ENCODE measurements at regions not wholly inside any gene's neighbourhood (a gene's known extent, or its start where the extent isn't known, plus 50 kb on each side); places are given as distances from the start of the nearest gene placed in this dataset.

DNA sequence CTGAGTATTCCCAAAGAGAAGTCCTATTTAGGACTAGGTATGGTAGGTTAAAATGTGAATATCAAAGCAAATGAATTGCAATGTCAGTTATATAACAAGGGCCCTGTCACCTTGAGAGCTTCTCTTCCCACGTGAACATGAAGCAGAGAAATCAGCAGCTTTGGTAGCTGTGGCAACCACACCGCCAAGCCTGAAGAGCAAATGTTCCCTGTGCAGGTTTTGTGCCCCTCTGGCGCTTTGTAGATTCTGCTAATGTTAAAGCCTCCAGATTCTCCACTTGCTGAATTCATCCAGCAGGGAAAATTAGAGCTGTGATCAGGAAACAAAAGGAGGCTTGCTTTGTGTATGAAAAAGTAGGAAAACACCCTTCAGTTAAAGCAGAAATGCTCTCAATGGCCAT is 322.6 kb downstream of the RBM43 start:
- no peak overlapping the region for H3K4me2 ChIP-seq
- no peaks in the 10 kb centered on the region for H3K79me2 ChIP-seq
- H3K27ac ChIP-seq, result no peak overlapping the region
- 83% methylated on average over 3 of the region's 3 CpGs for WGBS (ENCODE audit: low lambda C conversion rate, missing lambda C conversion rate)
- H3K9me3 ChIP-seq (ENCODE audit: low read depth), result no peaks in the 10 kb centered on the region
- no peak overlapping the region for H2AFZ ChIP-seq
- no peaks in the 10 kb centered on the region for H3K27me3 ChIP-seq
- no peaks in the 10 kb centered on the region for H3K9me2 ChIP-seq (replicated peaks; ENCODE audit: insufficient read depth)
- H4K20me1 ChIP-seq (ENCODE audit: insufficient read depth, poor library complexity, severe bottlenecking), result no peaks in the 10 kb centered on the region
- H3K4me1 ChIP-seq (ENCODE audit: insufficient read depth), result no peaks in the 10 kb centered on the region
- no peaks in the 10 kb centered on the region for H3K36me3 ChIP-seq (replicated peaks; ENCODE audit: insufficient read depth, low read depth)
- DNase-seq (ENCODE audit: low spot score), result no peak
- no peak overlapping the region for H3K4me3 ChIP-seq
- TF ChIP-seq, protein P1, sequence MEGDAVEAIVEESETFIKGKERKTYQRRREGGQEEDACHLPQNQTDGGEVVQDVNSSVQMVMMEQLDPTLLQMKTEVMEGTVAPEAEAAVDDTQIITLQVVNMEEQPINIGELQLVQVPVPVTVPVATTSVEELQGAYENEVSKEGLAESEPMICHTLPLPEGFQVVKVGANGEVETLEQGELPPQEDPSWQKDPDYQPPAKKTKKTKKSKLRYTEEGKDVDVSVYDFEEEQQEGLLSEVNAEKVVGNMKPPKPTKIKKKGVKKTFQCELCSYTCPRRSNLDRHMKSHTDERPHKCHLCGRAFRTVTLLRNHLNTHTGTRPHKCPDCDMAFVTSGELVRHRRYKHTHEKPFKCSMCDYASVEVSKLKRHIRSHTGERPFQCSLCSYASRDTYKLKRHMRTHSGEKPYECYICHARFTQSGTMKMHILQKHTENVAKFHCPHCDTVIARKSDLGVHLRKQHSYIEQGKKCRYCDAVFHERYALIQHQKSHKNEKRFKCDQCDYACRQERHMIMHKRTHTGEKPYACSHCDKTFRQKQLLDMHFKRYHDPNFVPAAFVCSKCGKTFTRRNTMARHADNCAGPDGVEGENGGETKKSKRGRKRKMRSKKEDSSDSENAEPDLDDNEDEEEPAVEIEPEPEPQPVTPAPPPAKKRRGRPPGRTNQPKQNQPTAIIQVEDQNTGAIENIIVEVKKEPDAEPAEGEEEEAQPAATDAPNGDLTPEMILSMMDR (IDR thresholded peaks at IDR 0.05; ENCODE audit: poor library complexity), result no peak
- TF ChIP-seq EZH2 (IDR thresholded peaks at IDR 0.05; ENCODE audit: borderline replicate concordance), result no peak
- TF ChIP-seq EZH2phosphoT487 (IDR thresholded peaks at IDR 0.05; ENCODE audit: low read depth, severe bottlenecking, unreplicated experiment), result no peak

DNA sequence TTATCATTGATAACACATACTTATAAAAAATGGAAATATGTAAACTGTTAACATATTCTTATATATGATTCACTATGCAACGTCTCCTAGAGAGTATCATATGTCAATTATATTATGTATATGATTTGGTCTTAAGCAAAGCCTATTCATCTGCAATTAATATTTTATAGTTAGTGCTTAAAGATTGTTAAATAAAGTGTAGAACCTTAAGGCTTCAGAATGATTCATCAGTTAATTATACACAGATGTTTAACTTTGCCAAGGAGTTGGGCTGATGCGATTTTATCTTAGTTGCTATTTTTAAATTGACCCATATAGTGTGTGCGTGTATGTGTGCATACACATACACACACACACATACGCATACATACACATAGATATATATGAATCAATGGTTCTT is 323.1 kb downstream of the RBM43 start:
- Histone ChIP-seq H3K9me3 (ENCODE audit: low read depth) (no peaks in the 10 kb centered on the region), H3K9me2 (replicated peaks; ENCODE audit: insufficient read depth) (no peaks in the 10 kb centered on the region), H3K4me3 (no peak overlapping the region), H3K27me3 (no peaks in the 10 kb centered on the region), H4K20me1 (ENCODE audit: insufficient read depth, poor library complexity, severe bottlenecking) (no peaks in the 10 kb centered on the region), H3K4me1 (ENCODE audit: insufficient read depth) (no peaks in the 10 kb centered on the region), H3K36me3 (replicated peaks; ENCODE audit: insufficient read depth, low read depth) (no peaks in the 10 kb centered on the region), H3K4me2 (no peak overlapping the region), H3K27ac (no peak overlapping the region), H2AFZ (no peak overlapping the region), H3K79me2 (no peaks in the 10 kb centered on the region)
- WGBS (ENCODE audit: low lambda C conversion rate, missing lambda C conversion rate), result 70% methylated on average over 4 of the region's 4 CpGs
- DNase-seq (ENCODE audit: low spot score), result no peak
- TF ChIP-seq EZH2 (IDR thresholded peaks at IDR 0.05; ENCODE audit: borderline replicate concordance) (no peak), EZH2phosphoT487 (IDR thresholded peaks at IDR 0.05; ENCODE audit: low read depth, severe bottlenecking, unreplicated experiment) (no peak)
- TF ChIP-seq, protein P1 (IDR thresholded peaks at IDR 0.05; ENCODE audit: poor library complexity), result no peak

DNA sequence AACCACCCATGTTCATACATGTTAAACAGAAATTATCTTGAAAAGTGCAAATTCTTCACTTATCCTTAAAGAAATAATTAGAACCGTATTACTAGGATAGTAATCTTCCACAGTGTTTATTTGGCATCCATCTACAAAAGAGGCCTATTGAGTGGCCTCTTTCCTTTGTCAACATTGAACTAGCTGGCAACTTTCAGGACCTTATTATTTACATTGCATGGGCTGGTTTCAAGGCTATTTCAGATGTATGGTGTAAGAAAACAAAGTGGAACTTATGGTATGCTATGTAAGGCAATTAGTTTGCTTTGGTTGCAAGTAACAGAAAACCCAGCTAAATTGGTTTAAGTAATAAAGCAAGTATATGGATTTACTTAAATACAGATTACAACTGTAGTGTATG is 324.6 kb downstream of the RBM43 start:
- WGBS (ENCODE audit: low lambda C conversion rate, missing lambda C conversion rate), result 57% methylated on average over 1 of the region's 1 CpG
- H3K79me2 ChIP-seq, result no peaks in the 10 kb centered on the region

More for the DNA sequence above, 324.6 kb downstream of the RBM43 start:
- Histone ChIP-seq H3K27me3 (no peaks in the 10 kb centered on the region), H4K20me1 (ENCODE audit: insufficient read depth, poor library complexity, severe bottlenecking) (no peaks in the 10 kb centered on the region), H3K4me3 (no peak overlapping the region), H3K4me1 (ENCODE audit: insufficient read depth) (no peaks in the 10 kb centered on the region), H3K9me3 (ENCODE audit: low read depth) (no peaks in the 10 kb centered on the region), H3K9me2 (replicated peaks; ENCODE audit: insufficient read depth) (no peaks in the 10 kb centered on the region), H3K36me3 (replicated peaks; ENCODE audit: insufficient read depth, low read depth) (no peaks in the 10 kb centered on the region), H2AFZ (no peak overlapping the region), H3K4me2 (no peak overlapping the region), H3K27ac (no peak overlapping the region)
- no peak for DNase-seq (ENCODE audit: low spot score)
- TF ChIP-seq EZH2 (IDR thresholded peaks at IDR 0.05; ENCODE audit: borderline replicate concordance) (no peak), EZH2phosphoT487 (IDR thresholded peaks at IDR 0.05; ENCODE audit: low read depth, severe bottlenecking, unreplicated experiment) (no peak)
- TF ChIP-seq, protein P1 (IDR thresholded peaks at IDR 0.05; ENCODE audit: poor library complexity), result no peak
